HG03159 (cell line): ENCODE measurements at regions not wholly inside any gene's neighbourhood (a gene's known extent, or its start where the extent isn't known, plus 50 kb on each side); places are given as distances from the start of the nearest gene placed in this dataset.
"Not testable (repeated sequence)": the region's sequence is repeated elsewhere in the genome, so short reads cannot be mapped to it uniquely, and the experiment has no call there.

Experiments used
- ATAC-seq: cut with Tn5 transposase; IDR thresholded peaks from one replicate; pipeline ENCODE4 v1.9.1; 2021; ENCODE audit warnings: mild to moderate bottlenecking, moderate library complexity; ENCODE audit not compliant: unreplicated experiment

- ATAC-seq: no peak
These were observed 368.3 kb downstream of the SEC14L1 start for GRCh38 chr17:77509089-77509488.

- no peak for ATAC-seq
These were observed 368.8 kb downstream of the SEC14L1 start for GRCh38 chr17:77509599-77509998.

DNA sequence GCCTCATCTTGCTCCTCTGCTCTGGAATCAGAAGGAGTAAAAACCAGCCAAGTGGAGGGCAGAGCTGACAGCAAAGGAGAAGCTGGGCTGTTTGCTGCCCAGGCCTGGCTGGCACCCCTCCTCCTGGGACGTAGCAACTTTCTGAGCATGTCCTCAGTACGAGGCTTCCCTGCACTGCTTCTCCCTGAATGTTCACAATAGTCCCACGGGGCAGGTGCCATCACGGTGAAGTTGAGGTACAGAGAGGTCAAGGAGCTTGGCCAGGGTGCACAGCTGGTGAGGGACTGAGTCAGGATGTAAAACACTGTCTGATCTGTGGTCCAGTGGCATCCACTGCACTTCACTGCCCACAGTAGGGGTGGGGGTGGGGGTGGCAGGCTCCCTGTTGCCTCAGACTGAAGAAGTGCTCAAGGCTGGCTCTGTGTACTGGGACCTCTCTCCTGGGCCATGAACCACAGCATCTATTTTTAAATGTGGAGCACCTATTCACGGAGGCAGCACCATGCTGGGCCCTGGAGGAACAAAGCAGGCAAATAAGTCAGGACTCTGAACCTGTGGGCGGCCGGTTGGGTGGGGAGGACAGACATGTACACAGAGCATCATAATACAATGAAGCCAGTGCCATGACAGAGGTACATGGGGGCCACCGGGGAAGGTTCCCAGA lies 369.5 kb downstream of the SEC14L1 start:
- no peak for ATAC-seq

DNA sequence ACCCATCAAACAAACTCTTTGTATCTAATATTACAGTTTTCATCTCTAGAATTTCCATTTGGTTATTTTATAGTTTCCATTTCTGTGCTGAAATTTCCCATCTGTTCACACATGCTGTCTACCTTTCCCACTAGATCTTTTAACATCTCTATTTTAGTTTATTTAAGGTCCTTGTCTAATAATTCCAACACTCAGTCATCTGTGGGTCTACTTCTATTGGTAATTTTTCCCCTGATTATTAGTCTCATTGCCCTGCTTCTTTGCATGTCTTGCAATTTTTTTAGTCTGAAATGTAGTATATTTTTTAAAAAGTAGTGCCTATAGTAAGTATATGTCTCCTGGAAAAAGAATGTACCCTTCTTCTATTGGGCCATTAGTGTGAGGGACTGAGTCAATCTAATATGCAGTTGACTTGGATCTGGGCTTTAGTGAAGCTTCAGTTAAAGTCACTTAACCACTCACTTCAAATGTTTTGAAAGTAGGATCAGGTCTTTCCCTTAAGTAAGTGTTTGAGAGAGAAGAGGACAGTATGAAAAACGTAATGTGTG lies 370.8 kb downstream of the SEC14L1 start:
- no peak for ATAC-seq

- ATAC-seq: no peak
These were observed 371.5 kb downstream of the SEC14L1 start for GRCh38 chr17:77512062-77512946.

DNA sequence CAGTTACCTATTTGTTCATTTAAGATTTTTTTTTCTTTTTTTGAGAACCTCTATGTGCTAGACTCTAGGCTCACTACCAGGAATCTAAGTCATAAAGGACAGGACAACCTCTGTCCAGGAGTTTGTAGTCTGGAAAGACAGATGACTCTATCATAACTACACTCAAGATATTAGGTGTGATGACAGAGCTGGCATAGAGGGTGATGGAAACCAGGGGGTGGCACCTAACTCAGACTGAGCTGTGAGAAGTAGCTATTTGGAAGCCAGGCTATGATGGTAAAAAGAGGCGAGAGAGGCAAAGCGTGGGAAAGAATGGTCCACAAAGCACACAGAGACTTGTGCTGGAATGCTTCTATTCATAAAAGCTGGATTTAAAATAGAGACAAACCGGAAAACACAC lies 372.3 kb downstream of the SEC14L1 start:
- ATAC-seq: no peak

GRCh38 chr17:77515227-77515626 lies 374.5 kb downstream of the SEC14L1 start:
- no peak for ATAC-seq

- no peak for ATAC-seq
These were observed 376.1 kb downstream of the SEC14L1 start for GRCh38 chr17:77516902-77517301.

DNA sequence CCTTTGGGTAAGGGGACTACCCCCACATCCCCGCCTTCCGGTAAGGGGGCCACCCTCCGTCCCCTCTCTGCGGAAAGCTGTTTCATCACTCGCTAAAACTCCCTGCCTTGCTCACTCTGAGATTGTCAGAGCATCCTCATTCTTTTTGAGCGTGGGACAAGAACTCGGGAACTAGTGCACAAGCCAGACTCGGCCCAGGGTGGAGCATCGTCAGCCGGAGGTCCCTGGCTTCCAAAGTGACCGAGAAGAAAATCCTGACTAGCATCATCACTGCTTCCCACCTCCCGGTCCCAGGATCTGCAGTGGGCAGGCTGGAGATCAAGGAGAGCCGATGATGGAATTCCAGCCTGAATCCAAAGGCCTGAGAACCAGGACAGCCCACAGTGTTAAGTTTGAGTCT lies 380.3 kb downstream of the SEC14L1 start:
- ATAC-seq: no peak

GRCh38 chr17:77523540-77523939 lies 382.8 kb downstream of the SEC14L1 start:
- ATAC-seq: no peak

DNA sequence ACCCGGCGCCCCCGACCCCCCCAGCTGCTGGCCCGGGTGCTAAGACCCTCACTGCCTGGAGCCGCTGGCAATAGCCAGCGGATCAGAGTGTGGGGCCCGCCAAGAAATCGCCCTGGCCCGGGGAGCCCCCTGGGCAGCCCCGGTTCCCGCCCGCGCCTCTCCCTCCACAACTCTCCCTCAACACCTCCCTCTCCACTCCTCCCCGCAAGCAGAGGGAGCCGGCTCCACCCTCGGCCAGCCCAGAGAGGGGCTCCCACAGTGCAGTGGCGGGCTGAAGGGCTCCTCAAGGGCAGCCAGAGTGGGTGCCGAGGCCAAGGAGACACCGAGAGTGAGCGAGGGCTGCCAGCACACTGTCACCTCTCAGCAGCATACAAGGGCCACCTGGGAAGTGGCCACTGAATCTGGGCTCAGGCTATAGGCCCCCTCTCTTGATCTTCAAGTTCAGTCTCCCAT lies 385.5 kb downstream of the SEC14L1 start:
- no peak for ATAC-seq

DNA sequence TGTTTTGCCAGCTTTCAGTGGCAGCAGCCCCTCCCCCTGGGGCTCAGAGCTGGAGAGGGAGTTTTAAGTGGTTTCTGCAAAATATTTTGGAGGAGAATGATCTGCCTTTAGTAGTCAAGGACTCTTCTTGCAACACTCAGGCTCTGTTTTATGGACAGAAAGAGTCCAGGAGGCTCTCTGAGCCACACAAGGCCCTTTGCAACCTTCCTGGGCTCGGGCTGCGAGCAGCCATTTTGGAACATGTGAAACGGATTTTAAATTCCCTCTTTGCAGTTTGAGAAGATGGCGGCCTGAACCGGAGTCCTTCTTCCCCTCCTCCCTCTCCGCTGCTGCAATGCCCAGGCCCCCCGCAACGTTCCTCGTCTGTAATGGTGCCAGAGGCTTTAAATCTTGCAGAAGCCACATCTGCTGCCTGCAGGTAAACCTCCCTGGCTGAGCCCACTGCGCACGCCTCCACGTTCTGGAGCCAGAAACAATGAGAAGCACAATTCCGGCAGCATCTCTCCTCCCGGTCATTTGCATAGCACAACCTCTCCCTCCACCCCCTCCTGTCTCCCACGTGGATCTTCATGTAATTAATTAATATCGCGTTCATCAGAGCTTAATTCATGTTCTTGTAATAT lies 386.1 kb downstream of the SEC14L1 start:
- ATAC-seq: no peak

- ATAC-seq: no peak
These were observed 386.6 kb downstream of the SEC14L1 start for GRCh38 chr17:77527409-77527808.

DNA sequence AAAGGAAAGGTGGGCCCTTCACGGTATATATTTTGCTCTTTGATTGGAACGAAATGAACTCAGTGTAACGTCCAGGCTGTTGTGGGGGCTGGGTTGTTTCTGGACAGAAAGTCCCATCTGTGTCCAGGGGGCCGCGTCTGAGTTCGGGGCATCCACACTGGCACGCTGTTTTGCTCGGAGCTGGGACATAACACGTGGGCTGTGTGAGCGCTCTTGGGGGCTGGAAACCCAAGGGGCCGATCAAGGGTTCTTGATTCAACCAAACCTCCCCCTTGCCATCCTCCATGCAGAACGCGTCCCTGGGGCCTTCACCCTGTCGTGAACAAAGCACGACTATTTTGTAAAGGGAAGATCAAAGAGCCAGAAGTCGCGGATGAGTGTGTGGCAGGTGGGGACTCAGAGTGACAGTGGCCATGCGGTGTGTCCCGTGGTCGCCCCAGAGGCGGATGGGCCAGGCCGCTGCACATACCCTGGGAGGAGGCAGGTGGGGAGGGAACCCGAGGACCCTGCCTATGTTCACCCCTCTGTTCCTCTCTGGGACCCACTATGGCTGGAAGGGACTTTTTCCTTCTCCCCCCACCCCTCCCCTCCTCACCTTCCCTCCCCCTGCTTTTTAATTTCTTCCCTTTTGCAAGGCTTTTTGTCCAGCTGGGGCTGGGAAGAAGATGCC lies 387.2 kb downstream of the SEC14L1 start:
- no peak for ATAC-seq

GRCh38 chr17:77528516-77529327 lies 388.0 kb downstream of the SEC14L1 start:
- no peak for ATAC-seq

DNA sequence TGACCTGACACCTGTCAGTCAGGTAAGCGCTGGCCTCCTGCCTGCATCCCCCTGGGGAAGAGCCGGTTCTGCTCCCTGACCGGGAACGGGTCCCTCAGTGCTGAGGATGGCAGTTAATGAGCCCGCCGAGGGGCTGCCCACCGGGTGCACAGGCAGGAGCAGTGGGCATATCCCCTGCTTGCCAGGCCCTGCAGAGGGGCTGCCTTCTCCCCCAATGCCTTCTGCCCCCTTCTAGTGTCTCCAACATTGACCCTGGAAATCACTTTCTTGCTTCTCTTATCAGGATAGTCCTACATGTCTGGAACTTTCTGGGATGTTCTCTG lies 388.5 kb downstream of the SEC14L1 start:
- no peak for ATAC-seq

DNA sequence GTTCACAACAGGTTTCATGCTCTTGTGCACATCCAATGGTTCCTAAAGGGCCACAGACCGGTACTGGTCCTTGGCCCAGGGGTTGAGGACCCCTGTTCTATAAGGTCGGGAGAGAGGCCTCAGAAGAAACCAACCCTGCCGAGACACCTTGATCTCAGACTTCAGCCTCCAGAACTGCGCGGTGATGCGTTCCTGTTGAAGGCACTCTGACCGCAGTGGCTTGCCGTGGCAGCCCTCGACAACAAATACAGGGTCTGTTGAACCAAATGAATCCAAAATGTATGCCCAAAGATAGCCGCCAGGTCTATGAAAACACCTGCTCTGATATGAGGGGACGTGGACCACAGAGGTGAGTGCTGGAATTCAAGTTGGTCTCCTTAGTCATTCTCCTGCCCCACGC lies 389.8 kb downstream of the SEC14L1 start:
- no peak for ATAC-seq

GRCh38 chr17:77531002-77531401 lies 390.2 kb downstream of the SEC14L1 start:
- no peak for ATAC-seq

DNA sequence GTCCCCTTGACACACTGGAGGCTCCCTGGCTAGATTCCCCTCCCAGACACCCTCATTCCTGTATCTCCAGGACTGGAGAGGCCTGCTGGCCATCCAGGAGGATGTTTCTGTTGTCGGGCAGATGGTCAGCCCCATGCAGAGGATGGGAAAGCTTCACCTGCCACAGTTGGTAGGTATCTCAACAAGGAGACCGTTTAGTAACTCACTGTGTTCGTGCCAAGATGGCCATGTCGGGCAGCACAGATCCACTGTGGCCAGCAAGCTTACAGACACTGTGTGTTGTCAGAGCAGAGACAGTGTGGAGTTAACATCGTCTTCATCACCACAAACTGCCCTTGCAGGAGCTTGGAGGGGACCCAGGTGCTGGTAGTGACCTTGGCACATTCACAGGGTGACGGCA lies 390.9 kb downstream of the SEC14L1 start:
- no peak for ATAC-seq

GRCh38 chr17:77533697-77534096 lies 392.9 kb downstream of the SEC14L1 start:
- not testable (repeated sequence) for ATAC-seq
